Activated T-cell treated with anti-CD3 and anti-CD28 coated beads, Interleukin-2, amount 50 U/mL, for 1 hour (primary cell): ENCODE measurements at regions not wholly inside any gene's neighbourhood (a gene's known extent, or its start where the extent isn't known, plus 50 kb on each side); places are given as distances from the start of the nearest gene placed in this dataset.

Source experiments
- DNase-seq: peaks from one replicate; pipeline ENCODE4 v3.0.0-alpha.2; 2020

- DNase-seq: no peak
Observed at GRCh38 chr22:27621486-27622070, 180.0 kb downstream of the MN1 start.

- DNase-seq: no peak
Observed at GRCh38 chr22:27624042-27624441, 177.5 kb downstream of the MN1 start.

- no peak for DNase-seq
Observed at GRCh38 chr22:27624705-27625104, 176.9 kb downstream of the MN1 start.

- no peak for DNase-seq
Observed at GRCh38 chr22:27625769-27626674, 175.5 kb downstream of the MN1 start.

GRCh38 chr22:27626675-27627443 lies 174.7 kb downstream of the MN1 start:
- DNase-seq: no peak

- DNase-seq: no peak
Observed at GRCh38 chr22:27627444-27627833, 174.1 kb downstream of the MN1 start.

GRCh38 chr22:27627901-27628300 lies 173.7 kb downstream of the MN1 start:
- no peak for DNase-seq

GRCh38 chr22:27628341-27628740 lies 173.2 kb downstream of the MN1 start:
- DNase-seq: no peak

GRCh38 chr22:27628891-27629631 lies 172.5 kb downstream of the MN1 start:
- no peak for DNase-seq

- no peak for DNase-seq
Observed at GRCh38 chr22:27629908-27630673, 171.5 kb downstream of the MN1 start.

- DNase-seq: no peak
Observed at GRCh38 chr22:27630754-27631153, 170.8 kb downstream of the MN1 start.

GRCh38 chr22:27631641-27632040 lies 169.9 kb downstream of the MN1 start:
- DNase-seq: no peak

- DNase-seq: no peak
Observed at GRCh38 chr22:27632451-27633295, 168.9 kb downstream of the MN1 start.

GRCh38 chr22:27633296-27633871 lies 168.2 kb downstream of the MN1 start:
- no peak for DNase-seq

- DNase-seq: no peak
Observed at GRCh38 chr22:27634043-27634740, 167.4 kb downstream of the MN1 start.

- no peak for DNase-seq
Observed at GRCh38 chr22:27635435-27635834, 166.1 kb downstream of the MN1 start.

- no peak for DNase-seq
Observed at GRCh38 chr22:27635852-27636251, 165.7 kb downstream of the MN1 start.

- no peak for DNase-seq
Observed at GRCh38 chr22:27636716-27637508, 164.6 kb downstream of the MN1 start.

- no peak for DNase-seq
Observed at GRCh38 chr22:27637604-27638003, 164.0 kb downstream of the MN1 start.
